Ascending aorta (tissue), 2 donors: ENCODE measurements at regions not wholly inside any gene's neighbourhood (a gene's known extent, or its start where the extent isn't known, plus 50 kb on each side); places are given as distances from the start of the nearest gene placed in this dataset.

Source experiments
- DNase-seq, 2 donors: peaks; one replicate each; pipeline ENCODE4 v3.0.0-alpha.2; 2019; ENCODE audit warnings: low spot score in 2 of 2
- H3K27ac ChIP-seq, 2 donors: fragments of 200-600 bp; sonication (generic); one replicate each; pipeline ENCODE4 v1.5.1; 2016 to 2017; ENCODE audit warnings: mild to moderate bottlenecking in 1 of 2
- H3K27me3 ChIP-seq: fragments of 200-600 bp; sonication (generic); one replicate; pipeline ENCODE4 v1.5.1; 2017
- H3K36me3 ChIP-seq, 2 donors: fragments of 200-600 bp; sonication (generic); one replicate each; pipeline ENCODE4 v1.5.1; 2016
- H3K4me1 ChIP-seq, 2 donors: fragments of 200-600 bp; sonication (generic); one replicate each; pipeline ENCODE4 v1.5.1; 2016 to 2017; ENCODE audit warnings: mild to moderate bottlenecking in 1 of 2
- H3K4me3 ChIP-seq, 2 donors: fragments of 200-600 bp; sonication (generic); one replicate each; pipeline ENCODE4 v1.5.1; 2016 to 2017; ENCODE audit warnings: mild to moderate bottlenecking in 1 of 2
- H3K9me3 ChIP-seq, 2 donors: fragments of 200-600 bp; sonication (generic); one replicate each; pipeline ENCODE4 v1.5.1; 2016
- intact Hi-C: fragments of 100-400 bp; cut with DNase I; formaldehyde crosslinking; loops from one replicate; pipeline ENCODE4 v1.15.1; 2023
- TF ChIP-seq, protein P1 (sequence below), 3 experiments: fragments of 200-600 bp in 2 of 3; fragments of 450-650 bp in 1 of 3; sonication (generic) in 2 of 3; IDR thresholded peaks; one replicate each; pipeline ENCODE4 v1.5.1; 2016 to 2019; ENCODE audit warnings: antibody characterized with exemption in 3 of 3, mild to moderate bottlenecking in 1 of 3, moderate library complexity in 1 of 3

DNA sequence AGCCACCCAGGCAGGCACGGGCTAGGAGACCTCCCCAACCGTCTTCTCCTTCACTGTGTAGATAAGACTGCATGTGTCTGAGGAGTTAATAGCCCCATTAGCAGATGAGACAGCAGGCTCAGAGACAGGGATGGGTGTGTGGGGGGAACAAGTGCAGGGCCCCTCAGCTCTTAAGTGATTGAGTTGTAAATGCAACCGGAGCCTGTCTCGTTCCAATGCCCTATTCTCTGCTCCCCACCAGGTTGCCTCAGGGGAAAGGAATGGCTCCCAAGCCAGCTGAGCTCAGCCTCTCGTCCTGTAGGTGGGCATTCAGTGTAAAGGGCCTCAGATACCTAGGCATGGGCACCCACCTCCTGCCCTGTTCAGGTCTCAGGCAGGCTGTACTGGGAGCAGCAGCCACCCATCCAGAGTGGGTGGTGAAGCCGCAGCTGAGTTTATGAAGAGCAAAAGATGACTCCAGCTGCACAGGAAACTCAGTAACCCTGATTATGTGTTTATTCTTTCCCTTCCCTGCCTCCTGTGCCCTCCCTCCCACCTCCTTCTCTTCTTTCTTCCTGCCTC is 87.3 kb downstream of the PJA1 start:
- no peaks in the 10 kb centered on the region for H3K4me1 ChIP-seq
- intact Hi-C loops, result no loop called here
- no peak overlapping the region for H3K27ac ChIP-seq
- no peak for DNase-seq
- H3K27me3 ChIP-seq, result peaks cover 4% of the 10 kb centered on the region
- H3K9me3 ChIP-seq, result no peaks in the 10 kb centered on the region
- H3K4me3 ChIP-seq, result no peak overlapping the region
- TF ChIP-seq, protein P1, sequence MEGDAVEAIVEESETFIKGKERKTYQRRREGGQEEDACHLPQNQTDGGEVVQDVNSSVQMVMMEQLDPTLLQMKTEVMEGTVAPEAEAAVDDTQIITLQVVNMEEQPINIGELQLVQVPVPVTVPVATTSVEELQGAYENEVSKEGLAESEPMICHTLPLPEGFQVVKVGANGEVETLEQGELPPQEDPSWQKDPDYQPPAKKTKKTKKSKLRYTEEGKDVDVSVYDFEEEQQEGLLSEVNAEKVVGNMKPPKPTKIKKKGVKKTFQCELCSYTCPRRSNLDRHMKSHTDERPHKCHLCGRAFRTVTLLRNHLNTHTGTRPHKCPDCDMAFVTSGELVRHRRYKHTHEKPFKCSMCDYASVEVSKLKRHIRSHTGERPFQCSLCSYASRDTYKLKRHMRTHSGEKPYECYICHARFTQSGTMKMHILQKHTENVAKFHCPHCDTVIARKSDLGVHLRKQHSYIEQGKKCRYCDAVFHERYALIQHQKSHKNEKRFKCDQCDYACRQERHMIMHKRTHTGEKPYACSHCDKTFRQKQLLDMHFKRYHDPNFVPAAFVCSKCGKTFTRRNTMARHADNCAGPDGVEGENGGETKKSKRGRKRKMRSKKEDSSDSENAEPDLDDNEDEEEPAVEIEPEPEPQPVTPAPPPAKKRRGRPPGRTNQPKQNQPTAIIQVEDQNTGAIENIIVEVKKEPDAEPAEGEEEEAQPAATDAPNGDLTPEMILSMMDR (IDR thresholded peaks at IDR 0.05), result no peak
- H3K36me3 ChIP-seq, result no peaks in the 10 kb centered on the region

DNA sequence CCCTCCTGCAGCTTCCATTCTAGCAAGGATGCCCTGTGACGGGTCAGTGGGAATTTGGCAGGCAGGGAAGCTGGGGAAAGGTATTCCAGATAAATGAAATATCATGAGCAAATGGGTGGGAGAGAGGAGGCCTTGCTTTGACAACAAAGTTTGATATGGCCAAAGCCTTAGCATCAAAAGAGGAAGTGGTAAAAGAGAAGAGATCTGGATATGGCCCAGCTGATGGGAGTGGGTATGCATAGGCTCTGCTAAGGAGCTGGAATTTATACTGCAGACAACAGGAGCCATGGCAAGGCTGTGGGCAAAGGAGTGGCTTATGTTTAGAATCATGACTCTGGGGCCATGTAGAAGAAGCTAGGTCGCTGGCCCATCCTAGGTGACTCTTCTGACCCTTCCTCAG is 89.2 kb downstream of the PJA1 start:
- H3K4me1 ChIP-seq, result no peaks in the 10 kb centered on the region
- intact Hi-C loops, result no loop called here
- no peak for DNase-seq

DNA sequence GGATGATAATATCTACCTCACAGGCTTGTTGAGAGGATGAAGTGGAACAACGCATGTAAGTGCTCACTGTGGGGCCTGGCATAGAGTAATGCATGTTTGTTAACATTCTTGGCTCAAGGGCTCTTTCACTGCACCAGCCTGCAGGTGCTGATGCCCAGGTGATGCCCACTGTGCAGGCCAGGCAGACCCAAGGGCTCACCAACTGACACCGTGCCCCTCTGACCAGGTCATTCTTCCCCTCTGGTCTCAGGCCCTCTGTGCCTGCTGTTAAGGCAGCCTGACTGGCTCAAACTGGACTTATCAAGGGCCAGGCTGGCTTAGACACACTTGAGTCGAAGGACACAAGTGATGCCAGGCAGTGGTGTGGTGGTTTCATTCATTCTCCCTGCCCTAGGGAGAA is 90.5 kb downstream of the PJA1 start:
- intact Hi-C loops, result no loop called here
- TF ChIP-seq, protein P1 (IDR thresholded peaks at IDR 0.05), result no peak
- no peak for DNase-seq
- Histone ChIP-seq H3K36me3 (no peaks in the 10 kb centered on the region), H3K4me3 (no peak overlapping the region), H3K27me3 (no peaks in the 10 kb centered on the region), H3K9me3 (no peaks in the 10 kb centered on the region), H3K27ac (no peak overlapping the region), H3K4me1 (peaks cover 0 to 2% of the 10 kb centered on the region in 2 donors)

More for the DNA sequence above, 89.2 kb downstream of the PJA1 start:
- Histone ChIP-seq H3K36me3 (no peaks in the 10 kb centered on the region), H3K27ac (no peak overlapping the region), H3K9me3 (no peaks in the 10 kb centered on the region), H3K27me3 (no peaks in the 10 kb centered on the region), H3K4me3 (no peak overlapping the region)
- TF ChIP-seq, protein P1 (IDR thresholded peaks at IDR 0.05), result no peak

DNA sequence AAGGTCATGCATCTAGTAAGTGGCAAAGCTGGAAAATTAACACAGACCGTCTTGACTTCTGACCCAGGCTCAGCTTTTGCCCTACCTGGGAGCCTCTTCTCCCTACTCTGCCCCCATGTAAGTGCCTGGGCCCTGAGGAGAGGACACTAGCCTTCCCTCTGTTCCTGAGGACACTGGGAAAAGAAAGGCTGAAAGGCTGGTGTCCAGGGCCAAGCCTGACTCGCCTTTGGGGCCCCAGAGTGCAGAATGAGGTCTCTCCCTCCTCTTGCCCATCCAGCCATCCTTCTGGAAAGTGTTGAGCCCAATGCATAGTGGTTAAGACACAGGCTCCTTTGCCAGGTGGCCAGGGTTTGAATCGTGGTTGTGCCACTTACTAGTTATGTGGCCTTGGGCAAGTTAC is 91.5 kb downstream of the PJA1 start:
- intact Hi-C loops, result no loop called here
- no peak for DNase-seq
- Histone ChIP-seq H3K36me3 (no peaks in the 10 kb centered on the region), H3K4me1 (peaks cover 0 to 2% of the 10 kb centered on the region in 2 donors), H3K4me3 (no peak overlapping the region), H3K27me3 (no peaks in the 10 kb centered on the region), H3K27ac (no peak overlapping the region), H3K9me3 (no peaks in the 10 kb centered on the region)
- TF ChIP-seq, protein P1 (IDR thresholded peaks at IDR 0.05), result no peak

DNA sequence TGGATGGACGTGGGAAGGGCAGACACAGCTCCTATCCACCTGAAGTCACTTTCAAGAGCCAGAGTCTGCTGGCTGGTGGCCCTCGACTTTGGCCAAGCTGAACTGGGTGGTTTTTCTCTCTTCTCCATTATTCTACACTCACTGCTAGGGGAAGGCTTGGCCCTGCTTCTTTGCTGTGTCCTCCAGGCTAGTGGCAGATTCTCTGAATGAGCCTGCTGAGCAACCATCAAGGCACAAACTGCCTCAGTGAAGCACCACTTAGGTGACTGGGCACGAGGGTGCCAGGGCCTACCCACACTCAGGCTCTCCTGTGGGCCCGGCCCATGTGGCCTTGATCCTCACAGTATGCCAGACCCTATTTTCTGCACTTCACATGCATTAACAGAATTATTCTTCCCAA is 92.0 kb downstream of the PJA1 start:
- TF ChIP-seq, protein P1 (IDR thresholded peaks at IDR 0.05), result no peak
- no peak overlapping the region for H3K4me3 ChIP-seq
- H3K9me3 ChIP-seq, result no peaks in the 10 kb centered on the region
- no peak overlapping the region for H3K27ac ChIP-seq
- no peak for DNase-seq
- intact Hi-C loops, result no loop called here
- no peaks in the 10 kb centered on the region for H3K36me3 ChIP-seq
- H3K4me1 ChIP-seq, result peaks cover 0 to 2% of the 10 kb centered on the region in 2 donors
- H3K27me3 ChIP-seq, result no peaks in the 10 kb centered on the region

DNA sequence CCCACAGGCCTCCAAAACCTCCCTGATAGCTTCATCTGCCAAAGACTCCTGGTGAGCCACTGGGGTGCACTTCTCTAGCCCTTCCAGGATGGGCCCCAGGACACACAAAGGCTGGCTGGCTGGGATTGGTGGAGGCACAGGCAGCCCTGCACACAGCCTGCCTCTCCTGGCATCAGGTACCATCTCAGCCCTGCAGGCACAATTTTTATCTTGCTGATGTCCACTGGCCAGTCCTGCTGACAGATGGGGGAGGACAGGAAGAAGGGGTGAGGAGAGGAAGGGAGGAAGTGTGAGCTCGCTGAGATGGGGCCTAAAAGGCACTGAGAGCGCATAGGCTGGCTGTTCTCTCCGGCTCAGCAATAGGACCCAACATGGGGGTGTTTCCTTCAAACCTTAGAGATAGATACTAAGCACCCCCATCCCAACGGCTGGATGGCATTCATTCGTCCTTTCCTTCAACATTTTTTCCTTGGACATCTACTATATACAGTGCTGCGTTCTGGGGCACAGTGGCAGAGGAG is 92.7 kb downstream of the PJA1 start:
- Histone ChIP-seq H3K27me3 (no peaks in the 10 kb centered on the region), H3K36me3 (no peaks in the 10 kb centered on the region), H3K27ac (no peak overlapping the region), H3K4me3 (no peak overlapping the region), H3K9me3 (no peaks in the 10 kb centered on the region), H3K4me1 (peaks cover 0 to 2% of the 10 kb centered on the region in 2 donors)
- DNase-seq, result no peak
- intact Hi-C loops, result no loop called here
- TF ChIP-seq, protein P1 (IDR thresholded peaks at IDR 0.05), result no peak
